ENCODE measurements at regions not wholly inside any gene's neighbourhood (a gene's known extent, or its start where the extent isn't known, plus 50 kb on each side); places are given as distances from the start of the nearest gene placed in this dataset.
"Not testable (repeated sequence)": the region's sequence is repeated elsewhere in the genome, so short reads cannot be mapped to it uniquely, and the experiment has no call there.

- peak; percentile 78 for DNase-seq (ENCODE audit: low read depth)
- no peak for TF ChIP-seq CTCF (conservative IDR thresholded peaks at IDR 0.05; ENCODE audit: control insufficient read depth, insufficient read depth, low read depth, low read length)
- no peak overlapping the region for H3K4me3 ChIP-seq (ENCODE audit: control insufficient read depth, low read depth, low read length)
These were observed 112.2 kb downstream of the C9orf152 start for GRCh38 chr9:110095776-110096175.

- DNase-seq (ENCODE audit: low read depth); H3K4me3 ChIP-seq (ENCODE audit: control insufficient read depth, low read depth, low read length): not testable (repeated sequence)
These were observed 111.3 kb downstream of the C9orf152 start for GRCh38 chr9:110096674-110097073.

- TF ChIP-seq CTCF (conservative IDR thresholded peaks at IDR 0.05; ENCODE audit: control insufficient read depth, insufficient read depth, low read depth, low read length), result no peak
- peak; percentile 92 for DNase-seq (ENCODE audit: low read depth)
These were observed 108.5 kb downstream of the C9orf152 start for GRCh38 chr9:110099236-110100095.

GRCh38 chr9:110101531-110102161, 106.3 kb downstream of the C9orf152 start:
- peak; percentile 45 for DNase-seq (ENCODE audit: low read depth)
- H3K4me3 ChIP-seq (ENCODE audit: control insufficient read depth, low read depth, low read length), result no peak overlapping the region
- no peak for TF ChIP-seq CTCF (conservative IDR thresholded peaks at IDR 0.05; ENCODE audit: control insufficient read depth, insufficient read depth, low read depth, low read length)

More at GRCh38 chr9:110099236-110100095, 108.5 kb downstream of the C9orf152 start:
- no peak overlapping the region for H3K4me3 ChIP-seq (ENCODE audit: control insufficient read depth, low read depth, low read length)

GRCh38 chr9:110103257-110103656, 104.7 kb downstream of the C9orf152 start:
- no peak overlapping the region for H3K4me3 ChIP-seq (ENCODE audit: control insufficient read depth, low read depth, low read length)
- no peak for DNase-seq (ENCODE audit: low read depth)
- TF ChIP-seq CTCF (conservative IDR thresholded peaks at IDR 0.05; ENCODE audit: control insufficient read depth, insufficient read depth, low read depth, low read length), result no peak

GRCh38 chr9:110104261-110104809, 103.6 kb downstream of the C9orf152 start:
- DNase-seq (ENCODE audit: low read depth), result peak; percentile 74
- no peak overlapping the region for H3K4me3 ChIP-seq (ENCODE audit: control insufficient read depth, low read depth, low read length)
- TF ChIP-seq CTCF (conservative IDR thresholded peaks at IDR 0.05; ENCODE audit: control insufficient read depth, insufficient read depth, low read depth, low read length), result no peak

- H3K4me3 ChIP-seq (ENCODE audit: control insufficient read depth, low read depth, low read length), result no peak overlapping the region
- no peak for TF ChIP-seq CTCF (conservative IDR thresholded peaks at IDR 0.05; ENCODE audit: control insufficient read depth, insufficient read depth, low read depth, low read length)
- peak; percentile 57 for DNase-seq (ENCODE audit: low read depth)
These were observed 102.9 kb downstream of the C9orf152 start for GRCh38 chr9:110105107-110105506.
